A549 (cell line): ENCODE measurements at regions not wholly inside any gene's neighbourhood (a gene's known extent, or its start where the extent isn't known, plus 50 kb on each side); places are given as distances from the start of the nearest gene placed in this dataset.

Source experiments
- POLR2A ChIP-seq: IDR thresholded peaks from 2 replicates; pipeline ENCODE4 v1.6.1; 2012; ENCODE audit warnings: mild to moderate bottlenecking, low read length
- ZFP36 ChIP-seq: fragments of 450-650 bp; IDR thresholded peaks from 2 replicates; pipeline ENCODE4 v1.6.1; 2014; ENCODE audit warnings: borderline replicate concordance; ENCODE audit not compliant: partially characterized antibody
- TF ChIP-seq, protein P1 (sequence below): fragments of 250-450 bp; sonication (Bioruptor Pico); IDR thresholded peaks from 2 replicates; pipeline ENCODE4 v1.5.0; 2020; ENCODE audit warnings: low read depth, mild to moderate bottlenecking, moderate library complexity

DNA sequence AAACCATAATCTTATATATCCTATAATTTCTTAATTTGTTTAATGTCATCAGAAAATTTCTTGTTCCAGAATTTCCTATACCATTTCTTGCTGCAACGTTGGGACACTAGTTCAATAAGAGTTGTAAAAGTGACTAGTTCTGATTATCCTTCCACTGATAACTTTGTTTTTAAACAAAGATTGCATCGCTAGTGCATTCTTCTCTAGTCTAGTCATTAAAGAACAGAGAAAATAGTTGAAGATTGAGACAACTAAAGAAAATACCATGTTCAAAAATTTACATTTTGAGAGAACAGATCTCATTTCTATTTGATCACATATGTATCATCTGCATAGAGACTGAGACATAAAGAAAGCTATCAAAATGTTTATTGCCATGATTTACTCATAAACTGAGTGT, 1888.2 kb downstream of the EFNA5 start:
- TF ChIP-seq POLR2A: no peak
- no peak for TF ChIP-seq ZFP36
- TF ChIP-seq, protein P1, sequence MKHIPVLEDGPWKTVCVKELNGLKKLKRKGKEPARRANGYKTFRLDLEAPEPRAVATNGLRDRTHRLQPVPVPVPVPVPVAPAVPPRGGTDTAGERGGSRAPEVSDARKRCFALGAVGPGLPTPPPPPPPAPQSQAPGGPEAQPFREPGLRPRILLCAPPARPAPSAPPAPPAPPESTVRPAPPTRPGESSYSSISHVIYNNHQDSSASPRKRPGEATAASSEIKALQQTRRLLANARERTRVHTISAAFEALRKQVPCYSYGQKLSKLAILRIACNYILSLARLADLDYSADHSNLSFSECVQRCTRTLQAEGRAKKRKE: no peak
